ENCODE measurements at regions not wholly inside any gene's neighbourhood (a gene's known extent, or its start where the extent isn't known, plus 50 kb on each side); places are given as distances from the start of the nearest gene placed in this dataset.
A peak's percentile ranks its signal among the peaks of the same experiment; 100 is the strongest.

- TF ChIP-seq CTCF (IDR thresholded peaks at IDR 0.05; ENCODE audit: low read depth, low read length) = no peak
- no peak for DNase-seq (ENCODE audit: extremely low read depth, low read depth)
These were observed 160.8 kb upstream of the ANK2 start for GRCh38 chr4:112888622-112889021.

GRCh38 chr4:112889199-112889598, 160.3 kb upstream of the ANK2 start:
- no peak for DNase-seq (ENCODE audit: extremely low read depth, low read depth)

GRCh38 chr4:112889619-112890527, 159.6 kb upstream of the ANK2 start:
- DNase-seq (ENCODE audit: extremely low read depth, low read depth) = peak; percentile 62
- TF ChIP-seq CTCF (IDR thresholded peaks at IDR 0.05; ENCODE audit: low read depth, low read length) = no peak

More at GRCh38 chr4:112889199-112889598, 160.3 kb upstream of the ANK2 start:
- TF ChIP-seq CTCF (IDR thresholded peaks at IDR 0.05; ENCODE audit: low read depth, low read length) = no peak

GRCh38 chr4:112894480-112894879, 155.0 kb upstream of the ANK2 start:
- no peak for DNase-seq (ENCODE audit: extremely low read depth, low read depth)
- TF ChIP-seq CTCF (IDR thresholded peaks at IDR 0.05; ENCODE audit: low read depth, low read length) = no peak

GRCh38 chr4:112894951-112895350, 154.5 kb upstream of the ANK2 start:
- DNase-seq (ENCODE audit: extremely low read depth, low read depth) = no peak
- no peak for TF ChIP-seq CTCF (IDR thresholded peaks at IDR 0.05; ENCODE audit: low read depth, low read length)

- no peak for DNase-seq (ENCODE audit: extremely low read depth, low read depth)
These were observed 153.4 kb upstream of the ANK2 start for GRCh38 chr4:112895811-112896608.

More at GRCh38 chr4:112895811-112896608, 153.4 kb upstream of the ANK2 start:
- TF ChIP-seq CTCF (IDR thresholded peaks at IDR 0.05; ENCODE audit: low read depth, low read length) = no peak
